ENCODE measurements at regions not wholly inside any gene's neighbourhood (a gene's known extent, or its start where the extent isn't known, plus 50 kb on each side); places are given as distances from the start of the nearest gene placed in this dataset.
"Not testable (repeated sequence)": the region's sequence is repeated elsewhere in the genome, so short reads cannot be mapped to it uniquely, and the experiment has no call there.

DNA sequence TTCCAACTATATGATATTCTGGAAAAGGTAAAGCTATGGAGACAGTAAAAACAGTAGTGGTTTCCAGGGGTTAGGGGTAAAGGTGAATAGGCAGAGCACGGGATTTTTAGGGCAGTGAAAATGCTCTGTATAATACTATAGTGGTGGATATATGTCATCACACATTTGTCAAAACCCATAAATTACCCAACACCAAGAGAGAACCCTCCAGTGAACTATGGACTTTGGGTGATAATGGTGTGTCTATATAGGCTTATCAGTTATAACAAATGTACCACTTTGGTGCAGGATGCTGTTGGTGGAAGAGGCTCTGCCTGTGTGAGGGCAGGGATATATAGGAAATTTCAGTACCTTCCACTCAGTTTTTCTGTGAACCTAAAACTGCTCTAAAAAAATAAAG lies 149.9 kb downstream of the GPX5 start (continued):
- TF ChIP-seq EMX1 (CRISPR knock-in tag; IDR thresholded peaks at IDR 0.05) (no peak), ZNF671 (CRISPR knock-in tag; IDR thresholded peaks at IDR 0.05) (no peak), CTCF (IDR thresholded peaks at IDR 0.05) (no peak), ETV6 (CRISPR knock-in tag; IDR thresholded peaks at IDR 0.05) (no peak), ATF1 (CRISPR knock-in tag; IDR thresholded peaks at IDR 0.05) (no peak), NFATC4 (CRISPR knock-in tag; IDR thresholded peaks at IDR 0.05) (no peak)
- TF ChIP-seq, protein P1, sequence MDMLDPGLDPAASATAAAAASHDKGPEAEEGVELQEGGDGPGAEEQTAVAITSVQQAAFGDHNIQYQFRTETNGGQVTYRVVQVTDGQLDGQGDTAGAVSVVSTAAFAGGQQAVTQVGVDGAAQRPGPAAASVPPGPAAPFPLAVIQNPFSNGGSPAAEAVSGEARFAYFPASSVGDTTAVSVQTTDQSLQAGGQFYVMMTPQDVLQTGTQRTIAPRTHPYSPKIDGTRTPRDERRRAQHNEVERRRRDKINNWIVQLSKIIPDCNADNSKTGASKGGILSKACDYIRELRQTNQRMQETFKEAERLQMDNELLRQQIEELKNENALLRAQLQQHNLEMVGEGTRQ (CRISPR knock-in tag; IDR thresholded peaks at IDR 0.05): no peak
- TF ChIP-seq, protein P2, sequence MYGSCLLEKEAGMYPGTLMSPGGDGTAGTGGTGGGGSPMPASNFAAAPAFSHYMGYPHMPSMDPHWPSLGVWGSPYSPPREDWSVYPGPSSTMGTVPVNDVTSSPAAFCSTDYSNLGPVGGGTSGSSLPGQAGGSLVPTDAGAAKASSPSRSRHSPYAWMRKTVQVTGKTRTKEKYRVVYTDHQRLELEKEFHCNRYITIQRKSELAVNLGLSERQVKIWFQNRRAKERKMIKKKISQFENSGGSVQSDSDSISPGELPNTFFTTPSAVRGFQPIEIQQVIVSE (CRISPR knock-in tag; IDR thresholded peaks at IDR 0.05; ENCODE audit: borderline replicate concordance): no peak

DNA sequence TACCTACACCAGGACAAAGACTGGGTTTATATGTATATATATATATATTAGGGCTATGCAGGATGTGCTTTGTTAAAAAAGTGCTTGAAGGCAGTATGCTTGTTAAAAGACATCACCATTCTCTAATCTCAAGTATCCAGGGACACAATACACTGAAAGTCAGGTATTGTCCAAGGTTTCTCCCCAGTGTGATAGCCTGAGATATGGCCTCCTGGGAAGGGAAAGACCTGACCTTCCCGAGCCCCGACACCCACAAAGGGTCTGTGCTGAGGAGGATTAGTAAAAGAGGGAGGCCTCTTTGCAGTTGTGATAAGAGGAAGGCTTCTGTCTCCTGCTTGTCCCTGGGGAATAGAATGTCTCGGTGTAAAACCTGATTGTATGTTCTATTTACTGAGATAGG lies 156.9 kb downstream of the GPX5 start:
- ATAC-seq (no peak), DNase-seq (ENCODE audit: low spot score) (no peak)
- H3K4me3 Mint-ChIP-seq: no peak overlapping the region
- CTCF ChIA-PET: no interaction called here
- no peaks in the 10 kb centered on the region; the same call in 1 of the 2 replicates for H3K27me3 Mint-ChIP-seq (ENCODE audit: low read depth)
- POLR2A ChIA-PET: no interaction called here
- H3K27ac Mint-ChIP-seq: no peak overlapping the region
- H3K9me3 Mint-ChIP-seq: no peaks in the 10 kb centered on the region
- no peaks in the 10 kb centered on the region for H3K36me3 Mint-ChIP-seq
- TF ChIP-seq NR2C2 (CRISPR knock-in tag; IDR thresholded peaks at IDR 0.05) (no peak), ZMAT4 (CRISPR knock-in tag; IDR thresholded peaks at IDR 0.05) (no peak), NFYB (CRISPR knock-in tag; conservative IDR thresholded peaks at IDR 0.05; ENCODE audit: low read depth) (no peak), PRRX2 (CRISPR knock-in tag; IDR thresholded peaks at IDR 0.05) (no peak), MXD4 (CRISPR knock-in tag; IDR thresholded peaks at IDR 0.05; ENCODE audit: borderline replicate concordance) (no peak), E2F4 (CRISPR knock-in tag; IDR thresholded peaks at IDR 0.05; ENCODE audit: borderline replicate concordance, low read depth) (no peak), ZNF396 (CRISPR knock-in tag; IDR thresholded peaks at IDR 0.05; ENCODE audit: borderline replicate concordance) (no peak)
- TF ChIP-seq, protein P3, sequence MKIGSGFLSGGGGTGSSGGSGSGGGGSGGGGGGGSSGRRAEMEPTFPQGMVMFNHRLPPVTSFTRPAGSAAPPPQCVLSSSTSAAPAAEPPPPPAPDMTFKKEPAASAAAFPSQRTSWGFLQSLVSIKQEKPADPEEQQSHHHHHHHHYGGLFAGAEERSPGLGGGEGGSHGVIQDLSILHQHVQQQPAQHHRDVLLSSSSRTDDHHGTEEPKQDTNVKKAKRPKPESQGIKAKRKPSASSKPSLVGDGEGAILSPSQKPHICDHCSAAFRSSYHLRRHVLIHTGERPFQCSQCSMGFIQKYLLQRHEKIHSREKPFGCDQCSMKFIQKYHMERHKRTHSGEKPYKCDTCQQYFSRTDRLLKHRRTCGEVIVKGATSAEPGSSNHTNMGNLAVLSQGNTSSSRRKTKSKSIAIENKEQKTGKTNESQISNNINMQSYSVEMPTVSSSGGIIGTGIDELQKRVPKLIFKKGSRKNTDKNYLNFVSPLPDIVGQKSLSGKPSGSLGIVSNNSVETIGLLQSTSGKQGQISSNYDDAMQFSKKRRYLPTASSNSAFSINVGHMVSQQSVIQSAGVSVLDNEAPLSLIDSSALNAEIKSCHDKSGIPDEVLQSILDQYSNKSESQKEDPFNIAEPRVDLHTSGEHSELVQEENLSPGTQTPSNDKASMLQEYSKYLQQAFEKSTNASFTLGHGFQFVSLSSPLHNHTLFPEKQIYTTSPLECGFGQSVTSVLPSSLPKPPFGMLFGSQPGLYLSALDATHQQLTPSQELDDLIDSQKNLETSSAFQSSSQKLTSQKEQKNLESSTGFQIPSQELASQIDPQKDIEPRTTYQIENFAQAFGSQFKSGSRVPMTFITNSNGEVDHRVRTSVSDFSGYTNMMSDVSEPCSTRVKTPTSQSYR (CRISPR knock-in tag; IDR thresholded peaks at IDR 0.05): no peak
- TF ChIP-seq, protein P4, sequence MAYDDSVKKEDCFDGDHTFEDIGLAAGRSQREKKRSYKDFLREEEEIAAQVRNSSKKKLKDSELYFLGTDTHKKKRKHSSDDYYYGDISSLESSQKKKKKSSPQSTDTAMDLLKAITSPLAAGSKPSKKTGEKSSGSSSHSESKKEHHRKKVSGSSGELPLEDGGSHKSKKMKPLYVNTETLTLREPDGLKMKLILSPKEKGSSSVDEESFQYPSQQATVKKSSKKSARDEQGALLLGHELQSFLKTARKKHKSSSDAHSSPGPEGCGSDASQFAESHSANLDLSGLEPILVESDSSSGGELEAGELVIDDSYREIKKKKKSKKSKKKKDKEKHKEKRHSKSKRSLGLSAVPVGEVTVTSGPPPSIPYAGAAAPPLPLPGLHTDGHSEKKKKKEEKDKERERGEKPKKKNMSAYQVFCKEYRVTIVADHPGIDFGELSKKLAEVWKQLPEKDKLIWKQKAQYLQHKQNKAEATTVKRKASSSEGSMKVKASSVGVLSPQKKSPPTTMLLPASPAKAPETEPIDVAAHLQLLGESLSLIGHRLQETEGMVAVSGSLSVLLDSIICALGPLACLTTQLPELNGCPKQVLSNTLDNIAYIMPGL (CRISPR knock-in tag; IDR thresholded peaks at IDR 0.05): no peak
- peaks cover 4% of the 10 kb centered on the region; the same call in 1 of the 2 replicates for H3K4me1 Mint-ChIP-seq

GRCh38 chr6:28682956-28683685 lies 157.4 kb downstream of the GPX5 start:
- not testable (repeated sequence) for H3K9me3 Mint-ChIP-seq

More at GRCh38 chr6:28682956-28683685, 157.4 kb downstream of the GPX5 start:
- DNase-seq (ENCODE audit: low spot score); H3K27me3 Mint-ChIP-seq (ENCODE audit: low read depth); ATAC-seq; H3K4me1 Mint-ChIP-seq; H3K4me3 Mint-ChIP-seq; H3K27ac Mint-ChIP-seq; H3K36me3 Mint-ChIP-seq; POLR2A ChIA-PET: not testable (repeated sequence)
- CTCF ChIA-PET: interaction anchor here (0.6 kb wide), 1 partner anchor 26 kb away, joined by 6 read pairs; no protein-coding TSS in a partner anchor

Measured in WTC11 (cell line).